HT-29 (cell line): ENCODE measurements at regions not wholly inside any gene's neighbourhood (a gene's known extent, or its start where the extent isn't known, plus 50 kb on each side); places are given as distances from the start of the nearest gene placed in this dataset.

ENCODE experiments used
- DNase-seq: peaks from one replicate; pipeline ENCODE4 v3.0.0-alpha.2; 2015; ENCODE audit warnings: low spot score

- no peak for DNase-seq
These were observed 75.6 kb upstream of the MBNL1 start for GRCh38 chr3:152192936-152193672.

GRCh38 chr3:152193673-152194267, 75.0 kb upstream of the MBNL1 start:
- no peak for DNase-seq

- DNase-seq: no peak
These were observed 73.5 kb upstream of the MBNL1 start for GRCh38 chr3:152195206-152195605.

GRCh38 chr3:152196782-152197181, 71.9 kb upstream of the MBNL1 start:
- no peak for DNase-seq

- no peak for DNase-seq
These were observed 71.3 kb upstream of the MBNL1 start for GRCh38 chr3:152197451-152197850.

- DNase-seq: no peak
These were observed 70.8 kb upstream of the MBNL1 start for GRCh38 chr3:152197937-152198336.

- DNase-seq: no peak
These were observed 70.1 kb upstream of the MBNL1 start for GRCh38 chr3:152198665-152199064.

GRCh38 chr3:152199102-152199840, 69.5 kb upstream of the MBNL1 start:
- DNase-seq: no peak

- DNase-seq: no peak
These were observed 68.0 kb upstream of the MBNL1 start for GRCh38 chr3:152200476-152201420.

GRCh38 chr3:152202976-152203626, 65.6 kb upstream of the MBNL1 start:
- peak; percentile 54 for DNase-seq

- DNase-seq: no peak
These were observed 65.1 kb upstream of the MBNL1 start for GRCh38 chr3:152203652-152204051.

GRCh38 chr3:152204218-152204617, 64.5 kb upstream of the MBNL1 start:
- no peak for DNase-seq

- no peak for DNase-seq
These were observed 63.6 kb upstream of the MBNL1 start for GRCh38 chr3:152205097-152205593.

GRCh38 chr3:152206243-152206760, 62.4 kb upstream of the MBNL1 start:
- DNase-seq: no peak

GRCh38 chr3:152208439-152208838, 60.3 kb upstream of the MBNL1 start:
- no peak for DNase-seq

- no peak for DNase-seq
These were observed 59.7 kb upstream of the MBNL1 start for GRCh38 chr3:152209060-152209459.

- no peak for DNase-seq
These were observed 59.0 kb upstream of the MBNL1 start for GRCh38 chr3:152209776-152210175.

- no peak for DNase-seq
These were observed 58.0 kb upstream of the MBNL1 start for GRCh38 chr3:152210697-152211096.

GRCh38 chr3:152211655-152212054, 57.1 kb upstream of the MBNL1 start:
- peak; percentile 63 for DNase-seq

- no peak for DNase-seq
These were observed 55.5 kb upstream of the MBNL1 start for GRCh38 chr3:152213203-152213602.

- DNase-seq: no peak
These were observed 54.8 kb upstream of the MBNL1 start for GRCh38 chr3:152213938-152214337.
